GM12878 (cell line): ENCODE measurements at regions not wholly inside any gene's neighbourhood (a gene's known extent, or its start where the extent isn't known, plus 50 kb on each side); places are given as distances from the start of the nearest gene placed in this dataset.
"Not testable (repeated sequence)": the region's sequence is repeated elsewhere in the genome, so short reads cannot be mapped to it uniquely, and the experiment has no call there.

ENCODE experiments used
- ATAC-seq: fragments of 200-7000 bp; cut with Tn5 transposase; 3 replicates; pipeline ENCODE4 v1.9.1; 2020; ENCODE audit warnings: mild to moderate bottlenecking, moderate library complexity
- BruUV-seq: library from RNA; stranded (reverse); fragments of 400-500 nt; replicated peaks from 2 replicates; lab custom pipeline; 2021; lab: Mats Ljungman, UMichigan
- CTCF ChIA-PET: fragments of 300-600 bp; sonication (Branson Sonifier 250); formaldehyde crosslinking; extraction: SDS; loops from one replicate; lab custom pipeline; 2021; ENCODE audit warnings: inconsistent platforms; lab: Yijun Ruan, JAX
- POLR2A ChIA-PET: fragments of 350-600 bp; formaldehyde crosslinking; extraction: SDS; loops from one replicate; lab custom pipeline; 2021; ENCODE audit warnings: inconsistent platforms; lab: Charles Lee
- RAD21 ChIA-PET: fragments of 300-600 bp; sonication (Branson Sonifier 250); formaldehyde crosslinking; loops from one replicate; lab custom pipeline; 2023; ENCODE audit warnings: antibody characterized with exemption; ENCODE audit not compliant: unreplicated experiment; lab: Charles Lee
- SMC1A ChIA-PET: fragments of 300-600 bp; sonication (Branson Sonifier 250); formaldehyde crosslinking; loops from one replicate; lab custom pipeline; 2023; ENCODE audit not compliant: unreplicated experiment, uncharacterized antibody; lab: Charles Lee
- DNase-seq: peaks from one replicate; pipeline ENCODE4 v3.0.0-alpha.2; 2011; ENCODE audit warnings: low read depth, low spot score
- FAIRE-seq: peaks from 3 replicates; lab custom pipeline; 2011; peaks lifted over from hg19 to GRCh38; lab: Jason Lieb, UNC
- H2AFZ ChIP-seq: 2 replicates; pipeline ENCODE4 v1.6.0; 2011; ENCODE audit warnings: low read depth, low read length, control low read depth; ENCODE audit not compliant: control insufficient read depth
- H3K27ac ChIP-seq: 2 replicates; pipeline ENCODE4 v1.5.1; 2011; ENCODE audit warnings: control low read depth; ENCODE audit not compliant: control insufficient read depth, insufficient read depth
- H3K27me3 ChIP-seq, 2 experiments: replicated peaks in 1 of 2; 2 replicates each; pipeline versions ENCODE4 v1.6.0 to v1.6.1; 2011; ENCODE audit warnings: low read length in 1 of 2; ENCODE audit not compliant: control insufficient read depth in 2 of 2, insufficient read depth in 2 of 2
- H3K36me3 ChIP-seq, 2 experiments: 2 replicates each; pipeline ENCODE4 v1.5.1; 2011; ENCODE audit warnings: low read length in 1 of 2; ENCODE audit not compliant: control insufficient read depth in 2 of 2, insufficient read depth in 2 of 2
- H3K4me1 ChIP-seq: 2 replicates; pipeline ENCODE4 v1.6.1; 2011; ENCODE audit warnings: mild to moderate bottlenecking, low read length, moderate library complexity, mixed read lengths; ENCODE audit not compliant: control insufficient read depth, insufficient read depth
- H3K4me2 ChIP-seq: 2 replicates; pipeline ENCODE4 v1.6.0; 2011; ENCODE audit warnings: control low read depth; ENCODE audit not compliant: control insufficient read depth, insufficient read depth
- H3K4me3 ChIP-seq: fragments of 200-600 bp; sonication (generic); 2 replicates; pipeline ENCODE4 v1.5.1; 2016
- H3K79me2 ChIP-seq: 2 replicates; pipeline ENCODE4 v1.6.0; 2011; ENCODE audit warnings: low read length; ENCODE audit not compliant: control insufficient read depth, insufficient read depth
- H3K9ac ChIP-seq: 2 replicates; pipeline ENCODE4 v1.8.0; 2011; ENCODE audit warnings: low read length, control low read depth, mixed read lengths; ENCODE audit not compliant: control insufficient read depth, insufficient read depth
- H3K9me3 ChIP-seq: replicated peaks from 3 replicates; pipeline ENCODE4 v1.5.1; 2011; ENCODE audit warnings: mild to moderate bottlenecking, low read length; ENCODE audit not compliant: control insufficient read depth, insufficient read depth
- H4K20me1 ChIP-seq: 2 replicates; pipeline ENCODE4 v1.6.0; 2011; ENCODE audit not compliant: control insufficient read depth, insufficient read depth
- IKZF1 ChIP-seq: fragments of 450-650 bp; conservative IDR thresholded peaks from 2 replicates; pipeline ENCODE4 v1.6.1; 2017; ENCODE audit warnings: antibody characterized with exemption, mild to moderate bottlenecking
- NBN ChIP-seq: fragments of 450-650 bp; IDR thresholded peaks from 2 replicates; pipeline ENCODE4 v1.6.1; 2016
- NFXL1 ChIP-seq: fragments of 450-650 bp; IDR thresholded peaks from 2 replicates; pipeline ENCODE4 v1.6.1; 2017; ENCODE audit warnings: antibody characterized with exemption, mild to moderate bottlenecking, borderline replicate concordance
- POLR2AphosphoS2 ChIP-seq: IDR thresholded peaks from 2 replicates; pipeline ENCODE4 v1.6.1; 2011; ENCODE audit warnings: low read depth, mild to moderate bottlenecking, low read length, improper control_type of control experiment, moderate library complexity
- POU2F2 ChIP-seq: IDR thresholded peaks from 3 replicates; pipeline ENCODE4 v1.6.1; 2011; ENCODE audit warnings: low read depth, mild to moderate bottlenecking, low read length, borderline replicate concordance
- SP1 ChIP-seq: IDR thresholded peaks from one replicate; pipeline ENCODE4 v1.6.1; 2011; ENCODE audit warnings: low read depth, low read length
- YY1 ChIP-seq: IDR thresholded peaks from 2 replicates; pipeline ENCODE4 v1.6.1; 2011; ENCODE audit warnings: low read depth, mild to moderate bottlenecking, low read length
- WGBS: methylation state at CpG from one replicate; pipeline ENCODE4 v1.1.6; 2016; ENCODE audit warnings: low lambda C conversion rate; ENCODE audit not compliant: insufficient replicate concordance, insufficient coverage; ENCODE audit errors: missing lambda C conversion rate; 5-methylcytosine and 5-hydroxymethylcytosine counted together
- in situ Hi-C: fragments of 300-500 bp; cut with MboI; formaldehyde crosslinking; loops from 9 replicates; pipeline ENCODE4 v1.14.3; 2018; ENCODE audit warnings: mixed read lengths
- intact Hi-C: fragments of 100-400 bp; cut with micrococcal nuclease; formaldehyde crosslinking; loops from one replicate; pipeline ENCODE4 v1.14.2; 2022; ENCODE audit not compliant: unreplicated experiment

- Histone ChIP-seq H3K79me2 (no peaks in the 10 kb centered on the region), H3K4me1 (peaks cover 23% of the 10 kb centered on the region), H3K9me3 (no peaks in the 10 kb centered on the region; the same call in 2 of the 3 replicates), H3K9ac (no peak overlapping the region), H3K27me3 (no peaks in the 10 kb centered on the region), H3K36me3 (no peaks in the 10 kb centered on the region), H3K4me3 (no peak overlapping the region), H3K27ac (no peak overlapping the region), H2AFZ (no peak overlapping the region), H3K4me2 (no peak overlapping the region), H4K20me1 (no peaks in the 10 kb centered on the region)
- FAIRE-seq (peak; percentile 23), ATAC-seq (no peak), DNase-seq (no peak)
- BruUV-seq = no TSS peak
- WGBS = 96% methylated on average over 1 of the region's 1 CpG
- ChIA-PET POLR2A (no interaction called here), CTCF (no interaction called here), RAD21 (interaction anchor here (0.6 kb wide), 1 partner anchor 35 kb away, joined by 3 read pairs; no protein-coding TSS in a partner anchor), SMC1A (no interaction called here)
- intact Hi-C loops (no loop called here), in situ Hi-C loops (no loop called here)
- TF ChIP-seq SP1 (no peak), IKZF1 (no peak), POLR2AphosphoS2 (no peak), NFXL1 (no peak), NBN (no peak), POU2F2 (no peak), YY1 (no peak)
Measured at GRCh38 chr3:192064959-192065358, 604.0 kb downstream of the PYDC2 start.

- H3K79me2 ChIP-seq, H3K9ac ChIP-seq, H3K4me2 ChIP-seq, H3K36me3 ChIP-seq, H2AFZ ChIP-seq, H3K27me3 ChIP-seq, DNase-seq, H3K9me3 ChIP-seq, RAD21 ChIA-PET, BruUV-seq, intact Hi-C loops, in situ Hi-C loops, FAIRE-seq, H3K27ac ChIP-seq, POLR2A ChIA-PET, CTCF ChIA-PET, ATAC-seq, H4K20me1 ChIP-seq, H3K4me3 ChIP-seq: not testable (repeated sequence)
- H3K4me1 ChIP-seq = peaks cover 19% of the 10 kb centered on the region
- 97% methylated on average over 13 of the region's 14 CpGs for WGBS
- SMC1A ChIA-PET = interaction anchor here (1.0 kb wide), 1 partner anchor 24 kb away, joined by 3 read pairs; no protein-coding TSS in a partner anchor
Measured at GRCh38 chr3:192066253-192066652, 605.3 kb downstream of the PYDC2 start.
